ENCODE measurements at regions not wholly inside any gene's neighbourhood (a gene's known extent, or its start where the extent isn't known, plus 50 kb on each side); places are given as distances from the start of the nearest gene placed in this dataset.

- FAIRE-seq = no peak
- TF ChIP-seq POLR2A (IDR thresholded peaks at IDR 0.05; ENCODE audit: low read depth, low read length) (no peak), TAF1 (IDR thresholded peaks at IDR 0.05; ENCODE audit: borderline replicate concordance, low read depth, low read length) (no peak)
- no peak for DNase-seq (ENCODE audit: insufficient read length)
Measured at GRCh38 chr4:31078661-31079060, 358.5 kb downstream of the PCDH7 start.

DNA sequence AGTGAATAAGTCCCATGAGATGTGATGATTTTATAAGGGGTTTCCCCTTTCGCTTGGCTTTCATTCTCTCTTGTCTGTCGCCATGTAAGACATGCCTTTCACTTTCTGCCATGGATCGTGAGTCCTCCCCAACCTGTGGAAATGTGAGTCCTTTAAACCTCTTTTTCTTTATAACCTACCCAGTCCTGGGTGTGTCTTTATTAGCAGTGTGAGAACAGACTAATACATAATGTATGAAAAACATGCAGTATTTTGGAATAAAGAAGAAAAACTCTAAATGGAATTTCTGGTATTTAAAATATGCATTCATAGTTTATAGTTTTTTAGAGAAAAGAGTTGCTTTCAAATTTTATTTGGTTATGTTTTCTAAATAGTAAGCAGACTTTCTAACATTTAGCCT lies 360.7 kb downstream of the PCDH7 start:
- TF ChIP-seq POLR2AphosphoS5 (IDR thresholded peaks at IDR 0.05; ENCODE audit: low read depth, low read length) (no peak), TAF1 (IDR thresholded peaks at IDR 0.05; ENCODE audit: borderline replicate concordance, low read depth, low read length) (no peak), POLR2A (IDR thresholded peaks at IDR 0.05; ENCODE audit: low read depth, low read length) (no peak)
- FAIRE-seq = no peak
- no peak for DNase-seq (ENCODE audit: insufficient read length)

DNA sequence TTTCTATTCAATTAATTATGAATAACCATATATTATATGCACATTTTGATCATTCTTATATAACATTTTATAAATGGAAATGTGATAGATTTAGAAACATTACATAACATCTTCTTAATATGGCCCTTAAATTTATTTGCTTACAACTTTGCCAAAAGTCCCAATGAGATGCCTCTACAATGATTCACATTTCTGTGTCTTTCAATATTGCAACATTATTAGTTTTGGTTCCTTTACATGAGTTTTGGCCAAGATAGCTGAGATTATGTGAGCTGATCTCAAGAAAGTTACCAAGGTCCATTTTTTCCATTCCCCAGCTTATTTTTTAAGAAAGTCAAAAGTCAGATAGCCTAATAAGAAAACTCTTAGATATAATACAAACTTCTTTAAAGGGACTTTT lies 361.2 kb downstream of the PCDH7 start:
- no peak for FAIRE-seq
- DNase-seq (ENCODE audit: insufficient read length) = no peak

GRCh38 chr4:31083456-31083855 lies 363.3 kb downstream of the PCDH7 start:
- FAIRE-seq (no peak), DNase-seq (ENCODE audit: insufficient read length) (no peak)
- no peak for TF ChIP-seq TAF1 (IDR thresholded peaks at IDR 0.05; ENCODE audit: borderline replicate concordance, low read depth, low read length)
- TF ChIP-seq POLR2AphosphoS5 (IDR thresholded peaks at IDR 0.05; ENCODE audit: low read depth, low read length) = no peak
- TF ChIP-seq POLR2A (IDR thresholded peaks at IDR 0.05; ENCODE audit: low read depth, low read length) = no peak

More for the DNA sequence above, 361.2 kb downstream of the PCDH7 start:
- TF ChIP-seq POLR2A (IDR thresholded peaks at IDR 0.05; ENCODE audit: low read depth, low read length) = no peak
- no peak for TF ChIP-seq POLR2AphosphoS5 (IDR thresholded peaks at IDR 0.05; ENCODE audit: low read depth, low read length)
- no peak for TF ChIP-seq TAF1 (IDR thresholded peaks at IDR 0.05; ENCODE audit: borderline replicate concordance, low read depth, low read length)

DNA sequence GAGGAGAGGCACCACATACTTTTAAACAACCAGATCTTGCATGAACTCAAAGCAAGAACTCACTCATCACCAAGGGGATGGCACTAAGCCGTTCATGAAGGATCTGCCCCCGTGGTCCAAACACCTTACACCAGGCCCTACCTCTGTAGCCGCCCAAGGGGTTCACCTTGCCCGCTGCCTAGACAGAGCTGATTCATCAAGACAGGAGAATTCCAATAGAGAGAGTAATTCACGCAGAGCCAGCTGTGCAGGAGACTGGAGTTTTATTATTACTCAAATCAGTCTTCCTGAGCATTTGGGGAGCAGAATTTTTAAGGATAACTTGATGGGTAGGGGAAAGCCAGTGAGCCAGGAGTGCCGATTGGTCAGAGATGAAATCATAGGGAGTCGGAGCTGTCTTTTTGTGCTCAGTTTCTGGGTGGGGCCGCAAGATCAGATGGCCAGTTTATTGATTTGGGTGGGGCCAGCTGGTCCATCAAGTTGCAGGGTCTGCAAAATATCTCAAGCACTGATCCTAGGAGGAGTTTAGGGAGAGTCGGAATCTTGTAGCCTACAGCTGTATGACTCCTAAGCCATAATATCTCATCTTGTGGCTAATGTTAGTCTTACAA lies 364.7 kb downstream of the PCDH7 start:
- DNase-seq (ENCODE audit: insufficient read length) (no peak), FAIRE-seq (no peak)
- TF ChIP-seq POLR2AphosphoS5 (IDR thresholded peaks at IDR 0.05; ENCODE audit: low read depth, low read length) (no peak), POLR2A (IDR thresholded peaks at IDR 0.05; ENCODE audit: low read depth, low read length) (no peak), TAF1 (IDR thresholded peaks at IDR 0.05; ENCODE audit: borderline replicate concordance, low read depth, low read length) (no peak)

GRCh38 chr4:31085689-31086088 lies 365.5 kb downstream of the PCDH7 start:
- no peak for DNase-seq (ENCODE audit: insufficient read length)
- TF ChIP-seq TAF1 (IDR thresholded peaks at IDR 0.05; ENCODE audit: borderline replicate concordance, low read depth, low read length) = no peak
- no peak for FAIRE-seq

DNA sequence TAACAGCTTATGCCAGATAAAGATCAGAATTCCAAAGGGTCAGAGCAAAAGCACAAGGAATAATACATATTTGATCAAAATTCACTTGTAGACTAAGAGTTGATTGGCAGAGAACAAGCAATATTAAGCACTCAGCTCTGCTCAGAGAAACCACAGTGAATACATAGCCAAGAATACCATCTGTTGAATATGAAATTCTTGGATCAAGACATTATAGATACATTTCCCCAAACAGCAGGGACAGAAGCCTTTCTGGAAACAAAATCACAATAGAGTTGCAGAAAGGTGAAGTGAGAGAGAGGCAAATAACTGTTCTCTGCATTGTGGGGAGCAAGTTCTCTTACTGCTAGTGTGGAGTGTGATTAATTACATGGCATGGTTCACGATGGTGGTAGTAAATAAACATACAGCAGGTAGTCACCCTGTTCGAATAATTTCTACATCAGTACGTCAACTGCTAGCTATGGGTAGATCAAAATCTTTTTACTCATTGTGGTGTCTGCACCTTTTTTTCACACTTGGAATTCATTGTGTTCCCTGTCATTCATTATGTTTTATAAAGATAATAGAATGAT lies 366.7 kb downstream of the PCDH7 start:
- FAIRE-seq (no peak), DNase-seq (ENCODE audit: insufficient read length) (no peak)
- TF ChIP-seq POLR2AphosphoS5 (IDR thresholded peaks at IDR 0.05; ENCODE audit: low read depth, low read length) (no peak), POLR2A (IDR thresholded peaks at IDR 0.05; ENCODE audit: low read depth, low read length) (no peak), TAF1 (IDR thresholded peaks at IDR 0.05; ENCODE audit: borderline replicate concordance, low read depth, low read length) (no peak)

GRCh38 chr4:31088600-31089230 lies 368.5 kb downstream of the PCDH7 start:
- TF ChIP-seq POLR2AphosphoS5 (IDR thresholded peaks at IDR 0.05; ENCODE audit: low read depth, low read length) (no peak), POLR2A (IDR thresholded peaks at IDR 0.05; ENCODE audit: low read depth, low read length) (no peak), TAF1 (IDR thresholded peaks at IDR 0.05; ENCODE audit: borderline replicate concordance, low read depth, low read length) (no peak)
- FAIRE-seq (no peak), DNase-seq (ENCODE audit: insufficient read length) (no peak)

DNA sequence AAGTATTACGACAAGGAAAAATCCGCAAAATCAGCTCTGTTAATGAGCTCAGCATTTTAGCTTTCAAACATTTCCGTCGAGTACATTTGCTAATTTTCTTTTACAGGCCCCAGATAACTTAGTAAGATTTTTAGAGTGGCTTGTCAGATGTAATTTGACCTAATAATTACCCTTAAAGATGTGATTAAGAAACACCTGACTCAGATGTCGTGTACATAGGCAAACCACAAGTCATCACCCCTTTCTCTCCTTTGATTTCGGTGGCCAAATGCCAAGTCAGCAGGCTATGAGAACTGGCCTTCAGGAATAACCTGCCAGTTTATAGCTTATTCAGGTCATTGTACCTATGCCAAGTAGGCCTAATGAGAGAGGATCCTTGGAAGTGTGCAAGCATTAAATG lies 369.6 kb downstream of the PCDH7 start:
- DNase-seq (ENCODE audit: insufficient read length) = no peak
- TF ChIP-seq TAF1 (IDR thresholded peaks at IDR 0.05; ENCODE audit: borderline replicate concordance, low read depth, low read length) (no peak), POLR2A (IDR thresholded peaks at IDR 0.05; ENCODE audit: low read depth, low read length) (no peak), POLR2AphosphoS5 (IDR thresholded peaks at IDR 0.05; ENCODE audit: low read depth, low read length) (no peak)
- no peak for FAIRE-seq

- no peak for DNase-seq (ENCODE audit: insufficient read length)
- no peak for FAIRE-seq
- TF ChIP-seq POLR2A (IDR thresholded peaks at IDR 0.05; ENCODE audit: low read depth, low read length) = no peak
- no peak for TF ChIP-seq POLR2AphosphoS5 (IDR thresholded peaks at IDR 0.05; ENCODE audit: low read depth, low read length)
- no peak for TF ChIP-seq TAF1 (IDR thresholded peaks at IDR 0.05; ENCODE audit: borderline replicate concordance, low read depth, low read length)
Measured at GRCh38 chr4:31094474-31094873, 374.3 kb downstream of the PCDH7 start.

DNA sequence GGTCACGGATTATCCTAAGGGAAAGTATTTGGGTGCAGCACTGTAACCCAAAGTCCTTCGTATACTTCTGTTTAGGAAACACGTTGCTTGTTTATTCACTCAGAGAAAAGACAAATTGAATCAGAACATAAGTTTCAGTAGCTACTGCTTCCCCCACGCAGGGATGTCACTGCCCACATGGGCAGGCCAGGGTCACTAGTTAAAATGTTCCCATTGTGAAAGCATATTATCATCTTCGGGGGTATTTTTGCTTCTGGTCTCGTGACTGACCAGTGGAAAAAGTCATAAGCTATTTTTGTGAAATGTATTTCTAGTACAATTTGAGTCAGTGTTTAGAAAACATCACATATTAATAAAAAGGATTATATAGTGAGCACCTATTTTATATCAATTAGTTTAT lies 377.8 kb downstream of the PCDH7 start:
- TF ChIP-seq POLR2AphosphoS5 (IDR thresholded peaks at IDR 0.05; ENCODE audit: low read depth, low read length) = no peak
- FAIRE-seq (no peak), DNase-seq (ENCODE audit: insufficient read length) (no peak)

DNA sequence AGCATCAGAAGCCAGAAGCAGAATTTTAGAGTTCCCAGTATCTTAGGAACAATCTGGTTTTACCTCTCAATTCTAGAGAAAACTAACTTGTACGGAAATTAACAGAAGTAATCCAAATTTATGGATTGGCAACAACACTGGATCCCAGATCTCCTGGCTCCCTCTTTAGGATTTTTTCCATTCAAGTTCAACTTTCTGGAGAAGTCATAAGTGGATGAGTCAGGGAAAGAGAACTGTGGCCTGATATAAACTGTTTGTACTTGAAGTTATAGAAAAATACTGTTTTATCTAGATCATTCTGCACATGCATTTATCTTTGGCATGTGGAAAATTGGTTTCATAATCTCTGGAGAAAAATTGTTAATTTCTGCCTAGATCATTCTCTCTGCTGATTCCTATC lies 380.4 kb downstream of the PCDH7 start:
- FAIRE-seq = no peak
- TF ChIP-seq TAF1 (IDR thresholded peaks at IDR 0.05; ENCODE audit: borderline replicate concordance, low read depth, low read length) = no peak
- DNase-seq (ENCODE audit: insufficient read length) = no peak
